Suppressor macrophage treated with lipopolysaccharide for 1 hour (primary cell): ENCODE measurements at regions not wholly inside any gene's neighbourhood (a gene's known extent, or its start where the extent isn't known, plus 50 kb on each side); places are given as distances from the start of the nearest gene placed in this dataset.

ENCODE experiments used
- DNase-seq, 3 donors: peaks; one replicate each; pipeline ENCODE4 v3.0.0-alpha.2; 2020 to 2022

- no peak for DNase-seq
Measured at GRCh38 chr4:177117256-177117655, 192.4 kb upstream of the NEIL3 start.

- DNase-seq: no peak
Measured at GRCh38 chr4:177118596-177118995, 191.1 kb upstream of the NEIL3 start.

- no peak for DNase-seq
Measured at GRCh38 chr4:177119021-177119471, 190.6 kb upstream of the NEIL3 start.

GRCh38 chr4:177119691-177120090, 190.0 kb upstream of the NEIL3 start:
- no peak for DNase-seq

GRCh38 chr4:177123811-177124210, 185.9 kb upstream of the NEIL3 start:
- no peak for DNase-seq

- DNase-seq: no peak
Measured at GRCh38 chr4:177124349-177125064, 185.2 kb upstream of the NEIL3 start.

GRCh38 chr4:177125656-177126055, 184.0 kb upstream of the NEIL3 start:
- no peak for DNase-seq

- no peak for DNase-seq
Measured at GRCh38 chr4:177127658-177128057, 182.0 kb upstream of the NEIL3 start.

- DNase-seq: no peak
Measured at GRCh38 chr4:177128306-177128705, 181.4 kb upstream of the NEIL3 start.

GRCh38 chr4:177131736-177132135, 177.9 kb upstream of the NEIL3 start:
- DNase-seq: no peak

- DNase-seq: no peak
Measured at GRCh38 chr4:177147668-177148067, 162.0 kb upstream of the NEIL3 start.

- DNase-seq: no peak
Measured at GRCh38 chr4:177155454-177155853, 154.2 kb upstream of the NEIL3 start.

- no peak for DNase-seq
Measured at GRCh38 chr4:177159600-177159999, 150.1 kb upstream of the NEIL3 start.

- no peak for DNase-seq
Measured at GRCh38 chr4:177161781-177162180, 147.9 kb upstream of the NEIL3 start.

GRCh38 chr4:177163532-177163931, 146.1 kb upstream of the NEIL3 start:
- no peak for DNase-seq

- no peak for DNase-seq
Measured at GRCh38 chr4:177171588-177171987, 138.1 kb upstream of the NEIL3 start.

- no peak for DNase-seq
Measured at GRCh38 chr4:177175473-177175872, 134.2 kb upstream of the NEIL3 start.

- no peak for DNase-seq
Measured at GRCh38 chr4:177177541-177178081, 132.1 kb upstream of the NEIL3 start.

- no peak for DNase-seq
Measured at GRCh38 chr4:177178246-177178645, 131.4 kb upstream of the NEIL3 start.

GRCh38 chr4:177182166-177182565, 127.5 kb upstream of the NEIL3 start:
- DNase-seq: no peak

- no peak for DNase-seq
Measured at GRCh38 chr4:177182728-177183127, 126.9 kb upstream of the NEIL3 start.

GRCh38 chr4:177185151-177185550, 124.5 kb upstream of the NEIL3 start:
- no peak for DNase-seq

- DNase-seq: no peak
Measured at GRCh38 chr4:177185579-177185978, 124.1 kb upstream of the NEIL3 start.

GRCh38 chr4:177187371-177187770, 122.3 kb upstream of the NEIL3 start:
- no peak for DNase-seq

GRCh38 chr4:177190995-177191580, 118.6 kb upstream of the NEIL3 start:
- no peak for DNase-seq
